ENCODE measurements at regions not wholly inside any gene's neighbourhood (a gene's known extent, or its start where the extent isn't known, plus 50 kb on each side); places are given as distances from the start of the nearest gene placed in this dataset.

DNA sequence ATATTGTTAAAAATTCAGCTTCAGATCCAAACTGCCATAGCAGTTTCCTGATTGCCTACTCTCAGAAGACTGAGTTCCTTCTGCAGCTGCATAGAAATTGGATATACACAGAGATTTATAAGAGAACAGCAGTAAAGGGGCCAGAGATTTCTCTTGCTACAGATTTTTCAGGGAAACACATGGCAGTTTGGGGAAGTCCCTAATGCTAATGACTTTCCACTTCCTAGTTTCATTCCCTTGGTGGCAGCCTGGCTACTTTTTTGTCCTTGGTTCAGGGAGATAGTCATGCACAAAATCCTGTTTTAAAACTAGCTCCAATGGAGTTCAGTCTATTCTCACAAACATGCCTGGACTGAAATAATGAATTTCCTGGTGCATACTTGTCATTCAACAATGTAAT is 125.3 kb upstream of the PLCB4 start:
- ChIA-PET POLR2A (no interaction called here), CTCF (ENCODE audit: low intra/inter-chr PET ratio) (no interaction called here)
- ATAC-seq (no peak), FAIRE-seq (no peak), DNase-seq (ENCODE audit: extremely low read depth in 1 of 4, low spot score in 3 of 4) (no peak)
- Histone ChIP-seq H3K27me3 (ENCODE audit: control insufficient read depth in 2 of 2, insufficient read depth in 2 of 2, low read length in 2 of 2) (no peaks in the 10 kb centered on the region), H3K4me3 (no peak overlapping the region), H3K9ac (ENCODE audit: insufficient read depth in 1 of 2, low read depth in 2 of 2, low read length in 2 of 2) (no peak overlapping the region), H3K9me3 (replicated peaks; ENCODE audit: control insufficient read depth, insufficient read depth, low read depth, low read length) (no peaks in the 10 kb centered on the region), H4K20me1 (replicated peaks; ENCODE audit: control insufficient read depth, insufficient read depth, low read length) (no peaks in the 10 kb centered on the region), H2AFZ (ENCODE audit: low read depth, low read length) (no peak overlapping the region), H3K27ac (ENCODE audit: extremely low read depth, low read depth, low read length) (no peak overlapping the region), H3K4me2 (ENCODE audit: insufficient read depth, low read length) (no peak overlapping the region), H3K79me2 (ENCODE audit: control insufficient read depth, insufficient read depth, low read length) (no peaks in the 10 kb centered on the region), H3K9me1 (ENCODE audit: control insufficient read depth, insufficient read depth, low read length) (no peaks in the 10 kb centered on the region), H3K4me1 (replicated peaks in 1 of 2; ENCODE audit: control insufficient read depth in 2 of 2, insufficient read depth in 2 of 2, low read length in 2 of 2) (no peaks in the 10 kb centered on the region), H3K36me3 (ENCODE audit: control insufficient read depth, insufficient read depth, low read length) (no peaks in the 10 kb centered on the region)
- in situ Hi-C loops (cut with MboI): no loop called here
- no TSS peak for BruUV-seq (replicated peaks)
- intact Hi-C loops (cut with micrococcal nuclease): loop anchor here (10.0 kb wide), 1 partner anchor 89 kb away; no protein-coding TSS in a partner anchor
- TF ChIP-seq CBFA2T2 (conservative IDR thresholded peaks at IDR 0.05) (no peak), SIX5 (IDR thresholded peaks at IDR 0.05; ENCODE audit: borderline replicate concordance in 1 of 2, insufficient read depth in 1 of 2, low read depth in 1 of 2, low read length in 2 of 2) (no peak), LCOR (CRISPR knock-in tag; IDR thresholded peaks at IDR 0.05) (no peak), CBFA2T3 (IDR thresholded peaks at IDR 0.05) (no peak), ZC3H11A (IDR thresholded peaks at IDR 0.05; ENCODE audit: low read depth, low read length) (no peak), TOE1 (IDR thresholded peaks at IDR 0.05; ENCODE audit: borderline replicate concordance) (no peak), TOE1 (CRISPR knock-in tag; IDR thresholded peaks at IDR 0.05; ENCODE audit: borderline replicate concordance, low read depth) (no peak), HDAC2 (IDR thresholded peaks at IDR 0.05) (no peak), SMARCE1 (IDR thresholded peaks at IDR 0.05) (no peak), FOXM1 (IDR thresholded peaks at IDR 0.05; ENCODE audit: low read depth) (no peak), FOXM1 (CRISPR knock-in tag; IDR thresholded peaks at IDR 0.05; ENCODE audit: low read depth) (no peak)
- TF ChIP-seq, protein P1, sequence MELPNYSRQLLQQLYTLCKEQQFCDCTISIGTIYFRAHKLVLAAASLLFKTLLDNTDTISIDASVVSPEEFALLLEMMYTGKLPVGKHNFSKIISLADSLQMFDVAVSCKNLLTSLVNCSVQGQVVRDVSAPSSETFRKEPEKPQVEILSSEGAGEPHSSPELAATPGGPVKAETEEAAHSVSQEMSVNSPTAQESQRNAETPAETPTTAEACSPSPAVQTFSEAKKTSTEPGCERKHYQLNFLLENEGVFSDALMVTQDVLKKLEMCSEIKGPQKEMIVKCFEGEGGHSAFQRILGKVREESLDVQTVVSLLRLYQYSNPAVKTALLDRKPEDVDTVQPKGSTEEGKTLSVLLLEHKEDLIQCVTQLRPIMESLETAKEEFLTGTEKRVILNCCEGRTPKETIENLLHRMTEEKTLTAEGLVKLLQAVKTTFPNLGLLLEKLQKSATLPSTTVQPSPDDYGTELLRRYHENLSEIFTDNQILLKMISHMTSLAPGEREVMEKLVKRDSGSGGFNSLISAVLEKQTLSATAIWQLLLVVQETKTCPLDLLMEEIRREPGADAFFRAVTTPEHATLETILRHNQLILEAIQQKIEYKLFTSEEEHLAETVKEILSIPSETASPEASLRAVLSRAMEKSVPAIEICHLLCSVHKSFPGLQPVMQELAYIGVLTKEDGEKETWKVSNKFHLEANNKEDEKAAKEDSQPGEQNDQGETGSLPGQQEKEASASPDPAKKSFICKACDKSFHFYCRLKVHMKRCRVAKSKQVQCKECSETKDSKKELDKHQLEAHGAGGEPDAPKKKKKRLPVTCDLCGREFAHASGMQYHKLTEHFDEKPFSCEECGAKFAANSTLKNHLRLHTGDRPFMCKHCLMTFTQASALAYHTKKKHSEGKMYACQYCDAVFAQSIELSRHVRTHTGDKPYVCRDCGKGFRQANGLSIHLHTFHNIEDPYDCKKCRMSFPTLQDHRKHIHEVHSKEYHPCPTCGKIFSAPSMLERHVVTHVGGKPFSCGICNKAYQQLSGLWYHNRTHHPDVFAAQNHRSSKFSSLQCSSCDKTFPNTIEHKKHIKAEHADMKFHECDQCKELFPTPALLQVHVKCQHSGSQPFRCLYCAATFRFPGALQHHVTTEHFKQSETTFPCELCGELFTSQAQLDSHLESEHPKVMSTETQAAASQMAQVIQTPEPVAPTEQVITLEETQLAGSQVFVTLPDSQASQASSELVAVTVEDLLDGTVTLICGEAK (IDR thresholded peaks at IDR 0.05): no peak
- TF ChIP-seq, protein P1 (CRISPR knock-in tag; IDR thresholded peaks at IDR 0.05): no peak
- TF ChIP-seq, protein P2, sequence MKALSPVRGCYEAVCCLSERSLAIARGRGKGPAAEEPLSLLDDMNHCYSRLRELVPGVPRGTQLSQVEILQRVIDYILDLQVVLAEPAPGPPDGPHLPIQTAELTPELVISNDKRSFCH (CRISPR knock-in tag; IDR thresholded peaks at IDR 0.05): no peak
- TF ChIP-seq, protein P2 (tag; IDR thresholded peaks at IDR 0.05): no peak

Data from K562 (cell line).